Peyer's patch (tissue), 4 donors: ENCODE measurements at regions not wholly inside any gene's neighbourhood (a gene's known extent, or its start where the extent isn't known, plus 50 kb on each side); places are given as distances from the start of the nearest gene placed in this dataset.

Source experiments
- POLR2A ChIP-seq, 2 donors: fragments of 450-650 bp; IDR thresholded peaks; one replicate each; pipeline ENCODE4 v1.5.1; 2017; ENCODE audit warnings: antibody characterized with exemption in 2 of 2, mild to moderate bottlenecking in 2 of 2, moderate library complexity in 2 of 2
- TF ChIP-seq, protein P1 (sequence below), 6 experiments: fragments of 450-650 bp in 4 of 6; fragments of 200-600 bp in 2 of 6; sonication (generic) in 1 of 6; IDR thresholded peaks; one replicate each; pipeline ENCODE4 v1.5.1; 2017 to 2019; ENCODE audit warnings: antibody characterized with exemption in 6 of 6, mild to moderate bottlenecking in 3 of 6, moderate library complexity in 1 of 6

GRCh38 chr9:31028137-31028536 lies 1356.3 kb upstream of the ACO1 start:
- TF ChIP-seq, protein P1, sequence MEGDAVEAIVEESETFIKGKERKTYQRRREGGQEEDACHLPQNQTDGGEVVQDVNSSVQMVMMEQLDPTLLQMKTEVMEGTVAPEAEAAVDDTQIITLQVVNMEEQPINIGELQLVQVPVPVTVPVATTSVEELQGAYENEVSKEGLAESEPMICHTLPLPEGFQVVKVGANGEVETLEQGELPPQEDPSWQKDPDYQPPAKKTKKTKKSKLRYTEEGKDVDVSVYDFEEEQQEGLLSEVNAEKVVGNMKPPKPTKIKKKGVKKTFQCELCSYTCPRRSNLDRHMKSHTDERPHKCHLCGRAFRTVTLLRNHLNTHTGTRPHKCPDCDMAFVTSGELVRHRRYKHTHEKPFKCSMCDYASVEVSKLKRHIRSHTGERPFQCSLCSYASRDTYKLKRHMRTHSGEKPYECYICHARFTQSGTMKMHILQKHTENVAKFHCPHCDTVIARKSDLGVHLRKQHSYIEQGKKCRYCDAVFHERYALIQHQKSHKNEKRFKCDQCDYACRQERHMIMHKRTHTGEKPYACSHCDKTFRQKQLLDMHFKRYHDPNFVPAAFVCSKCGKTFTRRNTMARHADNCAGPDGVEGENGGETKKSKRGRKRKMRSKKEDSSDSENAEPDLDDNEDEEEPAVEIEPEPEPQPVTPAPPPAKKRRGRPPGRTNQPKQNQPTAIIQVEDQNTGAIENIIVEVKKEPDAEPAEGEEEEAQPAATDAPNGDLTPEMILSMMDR (IDR thresholded peaks at IDR 0.05), result no peak
- TF ChIP-seq POLR2A (IDR thresholded peaks at IDR 0.05), result no peak
